ENCODE measurements at regions not wholly inside any gene's neighbourhood (a gene's known extent, or its start where the extent isn't known, plus 50 kb on each side); places are given as distances from the start of the nearest gene placed in this dataset.

DNA sequence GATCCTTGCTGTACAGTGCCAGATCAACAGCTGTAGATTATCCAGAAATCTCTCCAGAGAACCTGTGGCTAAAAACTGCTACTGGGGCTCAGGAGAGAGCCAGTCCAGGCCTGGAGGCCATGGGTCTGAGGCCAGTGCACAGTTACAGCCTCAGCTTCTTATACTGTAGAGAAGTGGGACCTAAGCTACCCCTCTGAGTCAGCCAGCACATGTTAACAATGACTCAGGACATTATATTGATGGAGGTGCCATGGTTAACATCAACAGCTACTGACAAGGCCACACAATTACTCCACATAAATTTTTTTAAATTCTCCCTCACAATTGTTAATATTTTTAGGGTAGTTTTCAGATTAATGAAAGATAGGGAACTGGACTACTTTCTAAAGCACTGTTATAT, 138.5 kb downstream of the RBM26 start:
- no peak for DNase-seq

DNA sequence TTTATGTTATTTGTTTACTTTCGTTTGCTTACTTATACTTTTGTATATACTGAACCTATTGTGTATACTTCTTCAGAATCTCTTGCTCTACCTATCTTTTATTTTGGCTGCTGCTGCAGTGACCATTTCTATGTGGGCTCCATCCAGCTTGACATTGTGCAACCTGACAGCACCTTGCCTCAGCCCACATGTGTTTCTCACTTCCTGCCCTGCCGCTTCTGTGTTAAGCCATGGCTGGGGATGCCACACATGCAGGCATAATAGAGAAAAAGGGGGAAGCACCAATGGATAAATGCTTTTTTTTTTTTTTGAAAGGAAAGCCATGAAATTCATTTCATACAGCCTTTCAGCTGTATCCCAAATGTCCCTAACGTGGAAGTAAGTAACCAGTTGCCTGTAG, 147.6 kb downstream of the RBM26 start:
- peak in 1 of 2 experiments; percentile 4 for DNase-seq

DNA sequence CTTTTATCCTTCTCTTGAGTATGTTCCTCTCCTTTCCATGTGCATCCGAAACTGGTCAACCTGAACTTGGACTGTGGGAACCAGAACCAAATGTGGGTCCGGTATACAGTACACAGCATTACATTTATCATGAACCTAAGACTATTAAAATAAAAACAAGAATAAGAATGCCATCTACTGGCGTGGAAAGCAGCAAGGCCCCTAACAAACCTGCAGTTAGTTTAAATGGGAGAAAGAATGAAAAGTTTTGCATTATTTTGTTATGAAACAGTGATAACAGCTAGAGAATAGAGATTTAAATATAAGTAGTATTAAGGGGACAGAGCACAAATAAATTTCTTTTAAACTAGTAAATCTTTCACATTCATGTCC, 159.5 kb downstream of the RBM26 start:
- peak; percentile 10 to 28 for DNase-seq

DNA sequence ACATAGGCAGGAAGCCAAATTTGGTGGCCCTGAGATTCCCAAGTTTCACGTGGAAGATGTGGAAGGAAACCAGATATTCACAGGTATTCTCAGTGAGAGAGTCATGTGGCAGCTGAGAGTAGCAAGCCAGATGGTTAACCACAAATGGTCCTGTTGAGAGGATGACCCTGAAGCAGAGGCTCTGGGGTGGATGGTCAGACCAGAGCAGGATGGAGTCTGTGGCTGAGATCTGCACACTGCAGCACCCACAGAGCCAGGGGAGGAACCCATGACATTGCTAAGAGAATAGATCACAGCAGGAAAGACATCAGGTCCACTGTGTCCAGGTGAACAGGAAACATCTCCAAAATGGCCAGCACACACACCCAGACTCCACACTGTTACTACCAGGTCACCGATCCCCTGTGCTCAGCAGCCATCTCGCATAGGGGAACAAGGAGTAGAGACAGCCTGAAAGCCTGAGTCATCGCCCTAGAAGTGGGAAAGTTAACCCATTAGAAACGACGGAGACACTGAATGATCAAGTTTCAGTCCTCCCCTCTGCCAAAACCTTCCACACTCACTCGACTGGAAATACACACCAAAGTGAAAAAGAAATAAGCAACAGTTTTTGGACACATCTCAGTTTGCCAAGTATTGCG, 160.0 kb downstream of the RBM26 start:
- no peak for DNase-seq

DNA sequence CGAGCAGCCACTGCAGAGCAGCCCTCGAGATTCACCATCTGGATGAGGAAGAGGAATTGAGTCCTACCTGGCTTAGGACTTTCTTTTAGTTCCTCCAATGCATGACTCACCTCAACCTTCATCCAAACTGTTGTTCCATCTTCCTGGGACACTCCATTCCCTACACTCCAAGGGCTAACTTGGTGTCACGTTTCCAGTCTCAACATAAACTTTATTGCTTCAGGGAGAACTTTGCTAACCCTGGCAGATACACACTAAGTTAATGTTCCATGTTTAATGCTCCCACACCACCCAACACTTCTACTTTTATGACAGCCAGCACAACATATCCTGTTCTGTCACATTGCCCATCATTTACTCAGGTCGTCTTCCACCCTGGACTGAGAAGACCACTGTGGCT, 164.4 kb downstream of the RBM26 start:
- no peak for DNase-seq

DNA sequence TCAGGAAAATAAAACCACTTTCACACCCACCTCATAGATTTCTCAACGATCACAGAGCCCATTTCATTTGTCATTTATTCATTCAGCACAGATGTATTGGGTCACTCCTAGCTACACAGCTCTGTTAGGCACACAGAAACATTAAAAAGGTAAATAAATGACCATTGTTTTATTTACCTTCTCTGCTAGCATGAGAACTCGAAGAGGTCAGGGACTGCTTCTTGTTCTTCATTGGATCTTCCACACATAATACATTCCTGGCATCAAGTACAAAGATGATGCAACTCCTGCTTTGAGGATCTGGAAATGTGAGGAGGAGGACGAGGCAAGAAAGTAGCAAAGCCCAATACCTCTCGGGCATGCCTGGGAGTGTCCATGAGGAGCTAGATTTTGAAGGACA, 168.1 kb downstream of the RBM26 start:
- no peak for DNase-seq

DNA sequence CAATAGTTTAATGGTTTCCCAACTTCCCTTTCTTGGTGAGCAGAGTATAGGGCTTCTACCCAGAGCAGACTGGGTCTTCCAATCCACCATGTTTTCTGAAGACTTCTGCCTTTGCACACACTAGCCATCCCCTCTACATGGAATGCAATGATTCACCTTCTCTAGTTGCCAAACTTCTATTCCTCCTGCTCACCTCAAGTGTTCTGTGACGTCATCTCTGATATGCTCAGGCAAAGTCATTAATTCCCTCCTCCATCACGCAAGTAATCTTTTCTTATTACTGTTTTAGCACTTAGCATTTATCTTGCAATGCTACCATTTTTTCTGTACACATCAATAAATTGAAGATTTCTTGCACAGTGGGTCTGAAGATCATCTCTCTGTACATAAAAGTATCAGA, 174.2 kb downstream of the RBM26 start:
- peak in 1 of 2 experiments; percentile 9 for DNase-seq

- DNase-seq = no peak
These were observed 176.3 kb downstream of the RBM26 start for GRCh38 chr13:79229761-79230160.

- DNase-seq = no peak
These were observed 177.1 kb downstream of the RBM26 start for GRCh38 chr13:79228972-79229371.

DNA sequence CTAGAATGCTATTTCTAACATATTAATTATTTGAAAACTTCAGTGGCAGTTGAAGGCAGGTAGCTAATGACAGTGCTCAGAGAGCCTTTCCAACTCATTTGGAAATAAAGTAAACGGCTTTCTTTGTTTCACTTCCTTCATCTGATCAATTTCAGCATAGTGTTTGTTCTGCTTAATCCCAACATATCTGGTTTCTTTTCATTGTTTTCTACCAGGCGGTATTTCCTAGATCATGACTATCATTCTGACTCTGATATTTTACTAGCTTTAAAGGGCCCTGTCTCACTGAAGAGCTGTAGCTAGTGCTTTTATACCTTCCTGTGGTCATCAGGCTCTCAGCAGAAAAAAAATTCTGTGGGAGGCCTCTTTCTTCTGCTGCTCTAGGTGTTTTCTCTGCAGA, 178.6 kb downstream of the RBM26 start:
- no peak for DNase-seq

GRCh38 chr13:79226938-79227337, 179.1 kb downstream of the RBM26 start:
- no peak for DNase-seq

- no peak for DNase-seq
These were observed 179.8 kb downstream of the RBM26 start for GRCh38 chr13:79226250-79226649.

GRCh38 chr13:79225487-79226232, 180.4 kb downstream of the RBM26 start:
- no peak for DNase-seq

DNA sequence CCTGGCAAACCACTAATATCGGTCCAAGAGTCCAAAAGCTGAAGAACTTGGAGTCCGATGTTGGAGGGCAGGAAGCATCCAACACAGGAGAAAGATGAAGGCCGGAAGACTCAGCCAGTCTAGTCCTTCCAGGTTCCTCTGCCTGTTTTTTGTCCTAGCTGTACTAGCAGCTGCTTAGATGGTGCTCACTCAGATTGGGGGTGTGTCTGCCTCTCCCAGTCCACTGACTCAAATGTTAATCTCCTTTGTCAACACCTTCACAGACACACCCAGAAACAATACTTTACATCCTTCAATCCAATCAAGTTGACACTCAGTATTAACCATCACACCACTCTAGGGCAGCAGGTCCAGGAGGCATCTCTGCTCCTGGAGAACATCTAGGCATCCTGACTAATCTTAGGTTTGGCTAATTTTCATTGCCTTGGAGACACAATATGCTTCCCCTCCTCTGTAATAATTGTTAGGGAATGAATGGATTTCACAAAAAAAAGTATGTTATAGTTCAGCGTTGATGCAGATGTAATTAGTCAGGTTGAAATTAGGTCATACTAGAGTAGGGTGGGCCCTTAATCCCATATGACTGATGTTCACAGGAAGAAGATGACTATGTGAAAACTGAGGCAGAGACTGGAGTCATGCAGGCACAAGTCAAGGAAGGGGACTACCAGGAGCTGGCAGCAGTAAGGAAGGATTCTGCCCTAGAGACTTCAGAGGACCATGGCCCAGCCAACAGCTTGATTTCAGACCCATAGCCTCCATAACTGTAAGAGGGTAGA, 183.4 kb downstream of the RBM26 start:
- DNase-seq = no peak

DNA sequence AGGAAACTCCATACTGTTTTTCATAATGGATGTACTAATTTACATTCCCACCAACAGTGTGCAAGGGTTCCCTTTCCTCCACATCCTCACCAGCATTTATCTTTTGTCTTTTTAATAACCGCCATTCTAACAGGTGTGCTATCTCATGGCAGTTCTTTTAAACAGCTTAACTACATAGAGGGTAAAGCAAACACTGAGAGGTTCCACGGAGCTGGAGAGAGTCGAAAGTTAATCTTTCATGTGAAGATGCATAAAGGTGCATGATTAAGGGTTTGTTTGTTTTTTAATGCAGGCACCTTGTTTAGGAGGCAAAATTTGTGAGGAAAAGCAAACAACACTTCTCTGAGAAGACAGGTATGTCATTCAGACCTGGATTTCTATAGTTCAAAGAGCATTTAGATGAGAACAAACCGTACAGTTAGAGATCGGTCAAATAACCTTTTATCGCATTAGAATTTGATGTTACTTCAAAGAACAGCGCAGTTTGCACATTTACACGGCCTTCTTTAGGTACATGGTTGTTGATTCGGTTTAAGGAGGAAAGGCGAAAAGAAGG, 193.9 kb downstream of the RBM26 start:
- no peak for DNase-seq

DNA sequence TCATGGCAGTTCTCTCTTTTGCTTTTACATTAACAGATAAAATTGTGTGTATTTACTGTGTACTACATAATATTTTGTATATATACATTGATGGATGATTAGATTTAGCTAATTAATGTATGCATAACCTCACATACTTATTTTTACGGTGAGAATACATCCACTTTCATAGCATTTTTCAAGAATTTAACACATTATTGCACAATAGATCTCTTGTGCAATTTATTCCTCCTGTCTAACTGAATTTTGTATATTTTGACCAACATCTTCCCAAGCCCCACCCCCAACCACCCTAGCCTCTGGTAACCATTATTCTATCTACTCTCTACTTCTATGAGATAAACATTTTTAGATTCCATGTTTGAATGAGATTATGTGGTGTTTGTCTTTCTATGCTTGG, 194.7 kb downstream of the RBM26 start:
- no peak for DNase-seq

GRCh38 chr13:79197933-79198332, 208.1 kb downstream of the RBM26 start:
- no peak for DNase-seq

- DNase-seq = no peak
These were observed 209.2 kb downstream of the RBM26 start for GRCh38 chr13:79196843-79197242.

- no peak for DNase-seq
These were observed 209.7 kb downstream of the RBM26 start for GRCh38 chr13:79196366-79196765.

DNA sequence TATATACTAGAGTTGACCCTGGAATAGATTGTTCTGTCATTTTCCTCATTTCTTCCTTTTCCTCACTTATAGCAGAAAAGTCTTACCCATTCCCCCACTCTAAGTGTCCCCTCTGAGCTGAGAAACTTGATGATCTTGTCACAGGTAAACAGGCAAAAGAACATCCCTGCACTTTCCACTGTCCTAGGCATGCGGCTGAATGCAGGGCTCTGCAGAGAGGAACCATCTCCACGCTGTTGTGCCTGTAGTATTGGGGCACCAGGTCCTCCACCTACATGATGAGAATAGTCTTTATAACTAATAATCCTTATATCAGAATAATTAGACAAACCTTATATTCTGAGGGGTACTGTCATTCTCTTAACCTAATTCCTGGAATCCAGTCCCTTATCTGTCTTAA, 211.3 kb downstream of the RBM26 start:
- DNase-seq = no peak

DNA sequence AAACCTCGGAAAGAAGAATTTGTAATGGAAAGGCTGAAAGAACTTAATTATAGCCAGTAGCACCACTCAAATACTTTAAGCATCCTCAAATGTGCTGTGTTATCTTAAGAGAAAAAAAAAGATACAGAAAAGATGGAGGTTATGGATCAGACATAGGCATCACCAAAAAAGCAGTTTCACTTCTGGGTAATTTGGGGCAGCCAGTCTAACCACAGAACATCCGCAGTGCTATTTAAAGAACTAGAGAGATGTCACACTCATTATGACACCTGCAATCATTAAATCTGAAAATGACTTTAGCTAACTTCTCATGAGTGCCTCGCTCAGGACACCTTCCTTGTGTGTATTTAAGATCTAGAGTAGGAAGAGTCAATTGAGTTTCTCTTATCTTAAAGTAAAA, 211.8 kb downstream of the RBM26 start:
- peak in 1 of 2 experiments; percentile 5 for DNase-seq

DNA sequence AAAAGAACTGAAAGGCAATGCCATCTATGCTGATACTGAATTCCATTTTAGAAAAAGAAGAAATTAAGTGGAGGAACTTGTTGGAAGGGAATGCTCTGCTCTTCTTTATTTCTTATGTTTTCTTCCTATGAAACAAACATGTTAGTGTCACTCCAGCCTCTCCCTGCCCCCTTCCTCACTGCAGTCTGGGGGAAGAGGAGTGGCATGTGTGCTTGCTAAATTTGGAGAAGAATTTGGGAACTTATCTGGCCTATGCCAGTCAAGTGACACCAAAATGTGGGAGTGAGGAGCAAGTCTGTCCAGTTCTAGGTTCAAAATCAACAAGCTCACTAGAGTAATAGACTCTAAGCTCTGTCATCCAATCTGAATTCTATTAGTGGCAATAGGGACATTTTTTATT, 214.6 kb downstream of the RBM26 start:
- DNase-seq = no peak

- DNase-seq = no peak
These were observed 215.1 kb downstream of the RBM26 start for GRCh38 chr13:79190932-79191331.

Data from Kasumi-1 (cell line).